GM19351 (cell line): ENCODE measurements at regions not wholly inside any gene's neighbourhood (a gene's known extent, or its start where the extent isn't known, plus 50 kb on each side); places are given as distances from the start of the nearest gene placed in this dataset.
"Not testable (repeated sequence)": the region's sequence is repeated elsewhere in the genome, so short reads cannot be mapped to it uniquely, and the experiment has no call there.

Source experiments
- ATAC-seq: cut with Tn5 transposase; IDR thresholded peaks from one replicate; pipeline ENCODE4 v1.9.1; 2021; ENCODE audit warnings: mild to moderate bottlenecking, moderate library complexity; ENCODE audit not compliant: unreplicated experiment

- ATAC-seq, result no peak
Measured at GRCh38 chr2:16053437-16054257, 113.3 kb downstream of the MYCN start.

- not testable (repeated sequence) for ATAC-seq
Measured at GRCh38 chr2:16052571-16053052, 112.3 kb downstream of the MYCN start.

- no peak for ATAC-seq
Measured at GRCh38 chr2:16051841-16052564, 111.7 kb downstream of the MYCN start.

GRCh38 chr2:16050908-16051489 is 110.6 kb downstream of the MYCN start:
- no peak for ATAC-seq

- no peak for ATAC-seq
Measured at GRCh38 chr2:16050261-16050907, 110.0 kb downstream of the MYCN start.

GRCh38 chr2:16049406-16049805 is 109.1 kb downstream of the MYCN start:
- no peak for ATAC-seq

GRCh38 chr2:16048466-16048865 is 108.1 kb downstream of the MYCN start:
- ATAC-seq, result no peak

GRCh38 chr2:16047701-16048100 is 107.4 kb downstream of the MYCN start:
- no peak for ATAC-seq

GRCh38 chr2:16046649-16047048 is 106.3 kb downstream of the MYCN start:
- no peak for ATAC-seq

- ATAC-seq, result no peak
Measured at GRCh38 chr2:16045653-16046352, 105.5 kb downstream of the MYCN start.

GRCh38 chr2:16044946-16045456 is 104.7 kb downstream of the MYCN start:
- ATAC-seq, result no peak

GRCh38 chr2:16043627-16044026 is 103.3 kb downstream of the MYCN start:
- ATAC-seq, result no peak

GRCh38 chr2:16043192-16043591 is 102.8 kb downstream of the MYCN start:
- ATAC-seq, result no peak

- ATAC-seq, result no peak
Measured at GRCh38 chr2:16042201-16042700, 101.9 kb downstream of the MYCN start.

- no peak for ATAC-seq
Measured at GRCh38 chr2:16040271-16041010, 100.1 kb downstream of the MYCN start.

GRCh38 chr2:16039823-16040222 is 99.5 kb downstream of the MYCN start:
- ATAC-seq, result no peak

GRCh38 chr2:16039055-16039454 is 98.7 kb downstream of the MYCN start:
- no peak for ATAC-seq

- no peak for ATAC-seq
Measured at GRCh38 chr2:16038621-16039020, 98.3 kb downstream of the MYCN start.

- ATAC-seq, result no peak
Measured at GRCh38 chr2:16037808-16038457, 97.6 kb downstream of the MYCN start.
